Stimulated activated CD4-positive, alpha-beta T cell treated with anti-CD3 and anti-CD28 coated beads, TNF-alpha, amount 100 ng/mL, for 48 hours (primary cell): ENCODE measurements at regions not wholly inside any gene's neighbourhood (a gene's known extent, or its start where the extent isn't known, plus 50 kb on each side); places are given as distances from the start of the nearest gene placed in this dataset.

Experiments
- DNase-seq, 3 donors: peaks; one replicate each; pipeline ENCODE4 v3.0.0-alpha.2; 2020; ENCODE audit warnings: low read depth in 3 of 3

DNA sequence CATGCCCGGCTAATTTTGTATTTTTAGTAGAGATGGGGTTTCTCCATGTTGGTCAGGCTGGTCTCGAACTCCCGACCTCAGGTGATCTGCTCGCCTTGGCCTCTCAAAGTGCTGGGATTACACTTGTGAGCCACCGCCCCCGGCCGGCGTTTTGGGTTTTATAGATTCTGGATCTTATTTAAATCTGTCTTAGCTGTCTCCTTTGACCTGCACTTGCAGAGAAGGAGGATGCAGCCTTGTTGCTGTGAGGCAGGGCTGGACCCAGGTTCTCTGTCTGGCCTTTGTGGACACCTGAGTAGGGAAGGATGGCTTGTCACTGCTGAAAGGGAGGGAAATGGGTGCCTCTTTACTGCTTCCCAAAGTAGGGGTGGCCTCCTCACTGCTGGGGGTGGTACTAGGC, 83.0 kb upstream of the HS6ST1 start:
- DNase-seq = no peak

DNA sequence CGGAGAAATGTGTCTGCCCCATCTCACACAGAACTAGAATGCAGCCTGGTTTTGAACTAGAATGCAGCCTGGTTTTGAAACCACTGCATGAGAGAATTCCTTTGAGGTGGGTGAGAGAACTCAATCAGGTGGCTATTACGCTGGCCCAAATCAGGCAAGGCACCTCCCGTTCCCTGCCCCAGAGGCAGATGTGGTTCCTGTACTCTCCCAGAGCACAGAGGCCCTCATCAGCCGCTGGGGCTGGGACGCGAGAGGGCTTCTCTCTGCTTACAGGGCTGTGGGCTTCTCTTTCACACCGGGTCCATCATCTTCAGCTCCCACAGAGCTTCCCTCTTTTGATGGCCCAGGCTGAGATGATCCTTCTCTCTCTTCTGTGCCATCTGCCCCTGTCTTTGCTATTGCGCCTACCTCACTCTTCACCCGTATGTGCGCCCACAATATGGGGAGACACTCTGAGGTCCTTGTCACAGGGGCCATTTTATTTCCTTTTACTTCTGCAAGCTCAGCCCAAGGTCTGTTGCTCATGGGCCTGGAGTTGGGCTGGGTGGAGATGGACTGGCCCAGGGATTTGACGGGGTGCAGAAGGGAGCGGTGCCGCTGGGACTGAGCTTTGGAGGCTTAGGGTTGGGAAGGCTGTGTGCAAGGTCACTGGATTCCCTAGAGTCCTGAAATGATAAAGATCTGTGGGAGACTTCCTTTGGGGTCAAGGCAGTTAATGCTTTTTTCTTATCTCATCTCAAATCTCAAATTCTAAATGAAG, 84.4 kb upstream of the HS6ST1 start:
- no peak for DNase-seq

DNA sequence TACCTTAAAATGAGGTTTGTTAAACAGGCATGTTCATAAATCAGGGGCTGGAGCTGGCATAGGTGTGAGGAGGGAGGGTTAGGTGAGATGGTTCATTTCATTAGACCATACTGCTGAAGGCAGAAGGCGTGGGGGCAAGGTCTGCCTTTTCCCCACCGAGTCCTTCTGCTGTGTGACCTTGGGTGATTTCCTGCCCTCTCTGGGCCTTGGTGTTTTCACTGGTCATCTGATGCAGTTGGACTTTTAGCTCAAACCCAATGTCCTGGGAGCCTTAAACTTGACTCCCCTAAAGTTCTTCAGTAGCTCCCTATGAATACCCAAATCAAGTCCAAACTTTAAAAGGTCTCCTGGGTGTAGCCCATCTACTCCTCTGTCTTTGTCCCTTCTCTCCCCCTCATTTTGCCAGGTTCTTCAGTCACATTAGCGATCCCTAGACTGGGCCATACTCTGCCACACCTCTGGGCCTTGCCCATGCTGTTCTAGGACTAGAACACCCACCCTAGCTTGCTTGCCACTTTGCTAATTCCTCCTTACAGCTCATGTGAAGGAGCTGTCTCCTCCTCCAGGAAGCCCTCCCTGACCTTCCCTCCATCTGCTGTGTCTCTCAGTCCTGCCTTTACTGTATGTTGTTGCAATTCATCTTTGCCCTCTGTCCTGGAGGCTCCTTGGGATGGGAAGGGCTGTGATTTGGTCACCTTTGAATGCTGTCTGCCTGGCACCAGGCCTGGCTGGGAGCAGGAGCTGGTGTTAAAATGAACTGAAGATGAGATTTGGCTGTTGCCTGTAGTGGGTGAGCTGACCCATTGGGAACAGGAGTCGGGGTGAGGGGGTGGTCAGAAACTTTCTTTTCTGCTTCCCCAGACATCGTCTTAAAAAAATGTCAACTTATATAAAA, 85.4 kb upstream of the HS6ST1 start:
- DNase-seq = no peak

DNA sequence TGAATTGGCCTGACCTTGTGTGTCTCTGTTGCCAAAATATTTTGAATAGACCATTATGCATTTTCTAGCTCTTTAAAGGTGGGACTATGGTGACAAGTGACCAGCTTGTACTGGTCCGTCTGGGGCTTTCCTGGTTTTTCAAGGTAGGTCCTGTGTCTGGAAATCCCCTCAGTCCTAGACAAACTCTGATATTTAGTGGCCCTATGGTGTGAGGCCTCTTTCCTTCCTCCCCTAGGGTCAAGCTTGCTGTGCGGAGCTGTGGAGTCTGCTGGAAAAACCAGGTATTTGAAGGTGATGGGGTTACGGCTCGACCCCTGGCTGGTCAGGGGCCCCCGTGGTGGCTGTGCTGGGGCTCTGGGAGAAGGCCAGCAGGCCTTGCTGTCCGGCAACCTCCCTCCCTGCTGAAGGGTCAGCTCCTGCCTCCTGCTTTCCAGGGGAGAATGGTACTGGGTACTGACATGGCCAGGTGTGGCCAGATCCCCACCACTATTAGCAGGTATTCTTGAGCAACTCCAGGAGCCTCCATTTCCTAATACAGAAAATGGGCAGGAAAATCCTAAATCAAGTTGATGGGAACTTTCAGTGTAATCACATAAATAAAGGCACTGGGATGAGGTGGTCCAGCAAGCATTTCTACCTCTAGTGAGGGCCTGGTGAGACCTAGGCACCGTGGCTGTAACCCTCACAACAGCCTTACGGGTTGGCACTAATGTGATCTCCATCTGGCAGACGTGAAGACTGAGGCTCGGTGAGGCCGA, 86.2 kb upstream of the HS6ST1 start:
- no peak for DNase-seq

DNA sequence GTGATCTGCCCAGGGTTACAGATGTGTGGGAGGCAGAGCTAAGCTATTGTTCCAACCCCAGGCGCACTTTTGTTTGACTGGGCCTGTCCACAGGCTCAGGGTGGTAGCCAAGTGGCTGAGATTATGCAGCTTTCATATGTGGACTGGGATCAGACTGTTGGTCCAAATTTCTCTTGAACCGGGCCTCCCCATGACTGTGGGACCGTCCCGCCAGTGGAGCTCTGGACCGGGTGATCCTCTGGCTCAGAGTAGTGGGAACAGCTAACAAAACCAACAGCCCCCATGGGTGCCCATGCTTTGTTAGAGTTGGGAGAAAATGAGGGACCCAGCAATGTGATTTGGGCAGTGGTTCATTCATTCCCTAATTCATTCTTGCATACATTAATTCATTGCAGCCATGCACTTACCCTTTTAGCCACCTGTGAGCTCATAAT, 86.8 kb upstream of the HS6ST1 start:
- no peak for DNase-seq

DNA sequence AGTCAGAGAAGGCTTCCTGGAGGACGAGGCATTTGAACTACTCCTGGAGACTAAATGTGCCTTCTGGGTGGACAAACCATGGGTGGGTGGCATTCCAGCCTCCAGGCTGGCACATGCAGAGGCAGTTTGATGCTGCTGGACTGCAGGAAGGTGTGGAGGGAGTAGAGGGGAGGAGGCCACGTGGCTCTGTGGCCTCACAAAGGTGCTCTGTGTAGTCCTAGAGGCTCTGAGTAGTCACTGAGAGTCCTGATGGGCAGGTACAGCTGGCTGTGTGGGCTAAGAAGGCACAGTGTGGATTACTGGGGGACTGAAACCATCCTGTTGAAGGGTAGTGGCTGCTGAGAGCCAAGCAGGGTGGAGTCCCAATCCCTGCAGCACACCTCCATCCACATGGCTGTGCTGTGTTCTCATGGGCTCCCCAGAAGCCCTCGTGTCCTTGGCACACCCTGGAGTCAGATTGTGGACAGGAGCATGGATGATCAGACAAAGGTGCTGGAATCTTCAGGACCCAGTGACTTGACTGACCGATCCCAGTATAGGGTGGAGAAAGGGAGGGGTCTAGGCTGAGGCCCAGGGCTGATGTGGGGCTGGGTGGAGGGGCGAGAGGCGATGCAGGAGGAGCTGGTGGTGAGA, 87.4 kb upstream of the HS6ST1 start:
- DNase-seq = no peak

DNA sequence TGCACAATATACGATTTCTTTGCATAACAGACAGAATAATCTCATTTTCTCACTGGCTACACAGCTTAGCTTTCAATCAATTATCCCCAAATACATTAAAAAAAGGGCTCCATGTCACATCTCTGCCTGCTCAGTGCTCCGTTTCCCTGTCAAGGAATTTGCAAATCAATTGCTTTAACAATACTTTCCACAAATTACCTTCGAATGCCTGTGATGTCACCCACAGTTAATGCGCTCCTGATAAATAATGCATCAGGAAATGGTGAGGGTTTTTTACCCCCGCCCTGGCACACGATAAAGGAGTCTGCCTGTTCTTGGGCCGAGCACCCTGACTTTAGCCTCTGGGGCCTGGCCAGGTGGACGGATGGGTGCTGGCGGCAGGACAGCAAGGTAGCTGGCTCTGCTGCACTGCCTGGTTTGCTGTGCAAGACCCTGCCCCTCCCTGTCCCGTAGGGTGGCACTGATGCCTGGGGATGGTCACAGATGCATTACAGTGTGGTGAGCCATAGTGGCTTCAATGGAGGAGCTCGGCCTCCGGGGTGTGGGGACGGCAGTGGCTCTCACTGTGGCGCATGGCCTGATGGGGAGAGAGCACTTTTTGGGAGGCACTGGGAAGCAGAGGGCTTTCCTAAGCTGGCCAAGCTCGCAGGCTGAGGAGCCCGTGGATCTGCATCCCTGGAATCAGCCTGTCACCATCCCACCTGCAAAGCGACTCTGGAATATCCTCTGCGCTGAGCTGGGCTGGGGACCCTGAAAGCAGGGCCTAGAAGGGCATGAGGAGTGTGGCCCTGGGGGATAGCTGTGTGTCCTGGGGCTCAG, 88.3 kb upstream of the HS6ST1 start:
- DNase-seq = no peak

DNA sequence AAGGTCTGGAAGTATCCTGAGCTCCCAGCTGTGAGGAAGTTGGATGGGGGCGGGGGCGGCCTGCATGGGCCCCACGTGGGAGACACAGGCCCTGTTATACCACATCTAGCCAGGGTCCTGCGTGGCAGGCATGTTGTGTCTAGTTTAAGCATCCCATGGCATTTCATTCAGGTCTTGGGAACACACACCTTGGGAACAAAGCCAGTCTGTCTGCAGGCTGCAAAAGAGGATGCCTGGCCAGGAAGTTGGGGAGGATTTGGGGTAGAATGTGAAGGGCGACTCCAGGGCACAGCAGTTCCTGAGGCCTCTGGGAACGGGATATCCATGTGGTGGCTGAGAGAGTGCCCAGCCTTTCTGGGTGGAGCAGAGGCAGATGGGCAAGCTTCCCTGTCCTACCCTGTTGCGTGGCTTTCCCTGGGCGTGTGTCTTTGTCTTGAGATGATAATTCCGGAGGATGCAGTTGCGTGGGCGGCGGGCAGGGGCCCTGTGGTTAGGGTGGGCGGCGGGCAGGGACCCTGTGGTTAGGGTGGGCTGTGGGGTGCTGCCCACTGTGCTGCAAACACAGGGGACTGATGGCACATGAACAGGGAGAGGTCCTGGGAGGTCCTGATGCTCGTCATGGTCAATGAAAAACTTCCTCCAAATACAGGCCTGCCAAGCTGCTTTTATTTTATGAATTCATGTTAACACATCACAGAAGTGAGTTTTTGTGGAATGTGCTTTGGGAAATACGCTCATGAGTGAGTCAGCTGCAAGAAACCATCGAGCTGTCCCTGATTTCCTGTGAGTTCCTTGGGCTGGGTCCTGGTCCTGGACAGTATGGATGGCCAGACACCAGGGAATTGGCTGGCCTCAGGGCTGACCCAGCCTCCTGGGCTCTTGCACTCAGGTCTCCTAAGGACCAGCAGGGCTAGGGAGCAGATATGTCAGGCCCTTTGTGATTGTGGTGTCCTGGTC, 90.0 kb upstream of the HS6ST1 start:
- DNase-seq = no peak

DNA sequence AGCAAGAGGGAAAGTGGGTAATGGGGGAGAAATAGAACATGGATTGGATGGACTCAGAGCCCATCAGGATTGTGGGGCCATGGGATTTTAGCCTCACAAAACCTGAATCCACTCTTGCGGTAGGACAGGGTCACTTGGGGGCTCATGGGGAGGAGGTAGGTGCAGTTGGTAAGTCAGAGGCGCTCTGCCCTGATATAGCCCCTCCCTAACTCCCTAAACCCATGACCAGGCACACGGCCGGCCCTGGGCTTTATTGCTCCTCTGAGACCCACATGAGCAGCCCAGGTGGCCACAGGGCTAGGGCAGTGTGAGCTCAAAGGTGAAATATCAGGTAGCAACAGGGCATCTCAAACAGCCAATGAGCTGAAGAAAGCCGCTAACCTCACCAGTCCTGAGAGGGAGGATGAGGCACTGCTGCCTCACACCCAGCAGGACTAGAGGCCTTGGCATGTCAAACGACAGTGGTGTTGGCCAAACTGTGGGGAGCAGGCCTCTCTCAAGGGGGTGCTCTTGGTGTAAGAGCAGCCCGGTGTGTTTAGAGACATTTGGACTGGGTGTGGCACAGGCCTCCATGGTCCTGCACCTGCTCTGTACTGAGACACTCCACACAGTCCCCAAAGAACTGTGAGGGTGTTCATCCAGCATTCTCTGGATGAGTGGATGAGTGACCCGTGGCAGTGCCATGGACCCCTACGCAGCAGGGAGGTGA, 90.8 kb upstream of the HS6ST1 start:
- no peak for DNase-seq

DNA sequence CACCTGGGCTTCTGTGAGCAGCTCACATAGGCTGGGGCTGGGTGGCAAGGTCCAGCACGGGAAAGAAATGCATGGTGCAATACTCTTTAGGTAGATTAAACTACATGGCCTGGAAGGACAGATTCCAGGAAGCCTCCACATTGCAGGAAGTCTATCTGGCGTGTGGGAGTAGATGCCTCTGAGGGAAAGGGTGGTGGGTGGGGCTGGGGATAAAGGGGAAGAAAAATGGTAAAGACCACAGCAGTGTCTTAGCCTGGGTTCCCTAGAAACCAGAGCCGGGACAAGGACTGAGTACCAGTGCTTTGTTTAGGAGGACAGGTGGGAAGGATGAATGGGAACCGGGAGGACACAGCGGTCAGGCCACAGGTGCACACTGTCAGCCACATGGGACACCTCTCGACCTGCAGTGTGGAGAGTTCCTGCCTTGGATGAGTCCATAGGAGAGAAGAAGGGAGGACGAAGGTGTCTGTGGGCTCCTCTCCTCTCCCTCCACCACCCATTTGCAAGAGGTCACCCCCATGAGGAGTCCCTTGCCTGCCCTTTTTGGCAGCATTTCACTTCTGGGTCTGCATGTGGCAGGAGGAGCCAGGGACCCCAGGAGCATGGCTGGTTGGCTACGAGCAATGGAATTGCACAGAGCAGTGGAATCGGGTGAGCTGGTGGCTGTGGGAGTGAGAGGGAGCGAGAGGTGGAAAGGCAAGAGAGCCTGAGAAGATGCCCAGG, 91.5 kb upstream of the HS6ST1 start:
- no peak for DNase-seq

DNA sequence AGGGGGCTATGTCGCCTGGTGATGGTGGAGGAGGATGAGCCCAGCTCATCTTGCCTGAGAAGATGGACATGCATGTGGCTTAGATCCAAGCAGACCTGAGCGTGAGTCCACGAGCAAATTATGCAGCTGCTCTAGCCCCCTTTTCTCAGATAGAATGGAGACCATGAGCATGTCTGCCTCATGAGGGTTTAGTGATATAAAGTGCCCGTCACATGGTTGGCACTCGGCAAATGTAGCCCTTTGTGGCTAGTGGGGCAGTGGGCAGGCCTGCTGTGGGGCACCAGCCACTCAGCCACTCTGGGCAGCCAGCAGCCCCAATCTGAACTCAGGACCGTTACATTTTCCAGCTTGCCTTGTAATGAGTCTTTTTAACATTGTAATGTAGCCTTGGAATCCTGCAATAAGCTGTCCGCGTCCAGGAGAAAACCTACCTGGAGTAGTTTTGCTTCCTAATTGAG, 92.1 kb upstream of the HS6ST1 start:
- DNase-seq = no peak

DNA sequence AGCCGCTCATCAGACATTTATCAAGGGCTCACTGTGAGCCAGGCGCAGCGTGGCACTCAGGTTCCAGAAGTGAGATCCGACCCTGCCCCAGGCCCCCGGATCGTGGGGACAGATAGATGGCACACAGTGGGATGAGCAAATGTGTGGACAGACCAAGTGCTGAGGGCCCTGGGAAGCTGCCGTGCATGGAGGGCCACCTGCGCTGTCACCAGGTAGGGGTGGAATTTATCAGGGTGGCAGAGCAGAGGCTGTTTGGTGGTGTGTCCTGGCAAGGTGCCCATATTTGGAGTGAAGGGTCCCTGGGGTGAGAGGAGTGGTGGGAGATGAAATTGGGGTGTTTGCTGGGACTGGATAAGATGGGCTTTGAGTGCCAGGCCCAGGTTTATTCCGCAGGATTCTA, 92.8 kb upstream of the HS6ST1 start:
- DNase-seq = no peak

DNA sequence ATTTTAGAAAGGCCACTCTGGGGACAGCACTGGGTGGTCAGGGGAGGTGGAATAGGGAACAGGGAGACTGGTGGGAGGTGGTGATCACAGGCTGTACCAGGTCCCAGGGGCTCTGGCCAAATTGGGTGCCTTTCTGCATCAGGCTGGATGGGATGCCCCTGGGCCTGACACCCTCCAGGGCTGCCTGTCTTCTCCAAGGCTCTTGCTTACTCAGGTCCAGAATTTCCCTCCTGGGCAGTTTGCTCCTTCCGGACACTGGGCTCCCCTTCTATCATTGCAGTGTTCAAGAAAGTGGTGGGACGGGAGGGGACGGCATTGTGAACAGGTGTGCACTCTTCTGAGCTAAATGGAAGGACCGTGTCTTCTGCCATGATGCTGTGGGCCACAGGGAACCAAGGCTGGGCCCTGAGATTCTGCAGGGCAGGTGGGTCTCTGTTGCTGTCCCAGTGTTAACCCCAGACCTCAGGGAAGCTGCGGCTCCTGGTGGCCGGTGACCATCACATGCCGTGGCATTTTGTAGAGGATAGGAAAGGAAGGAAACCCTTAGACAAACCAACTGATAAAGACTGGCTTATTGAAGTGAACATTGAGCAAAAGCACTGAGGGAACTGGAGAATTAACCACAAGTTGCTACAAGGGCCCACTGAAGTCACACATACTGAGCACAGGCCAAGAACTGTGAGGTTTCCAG, 93.7 kb upstream of the HS6ST1 start:
- no peak for DNase-seq

DNA sequence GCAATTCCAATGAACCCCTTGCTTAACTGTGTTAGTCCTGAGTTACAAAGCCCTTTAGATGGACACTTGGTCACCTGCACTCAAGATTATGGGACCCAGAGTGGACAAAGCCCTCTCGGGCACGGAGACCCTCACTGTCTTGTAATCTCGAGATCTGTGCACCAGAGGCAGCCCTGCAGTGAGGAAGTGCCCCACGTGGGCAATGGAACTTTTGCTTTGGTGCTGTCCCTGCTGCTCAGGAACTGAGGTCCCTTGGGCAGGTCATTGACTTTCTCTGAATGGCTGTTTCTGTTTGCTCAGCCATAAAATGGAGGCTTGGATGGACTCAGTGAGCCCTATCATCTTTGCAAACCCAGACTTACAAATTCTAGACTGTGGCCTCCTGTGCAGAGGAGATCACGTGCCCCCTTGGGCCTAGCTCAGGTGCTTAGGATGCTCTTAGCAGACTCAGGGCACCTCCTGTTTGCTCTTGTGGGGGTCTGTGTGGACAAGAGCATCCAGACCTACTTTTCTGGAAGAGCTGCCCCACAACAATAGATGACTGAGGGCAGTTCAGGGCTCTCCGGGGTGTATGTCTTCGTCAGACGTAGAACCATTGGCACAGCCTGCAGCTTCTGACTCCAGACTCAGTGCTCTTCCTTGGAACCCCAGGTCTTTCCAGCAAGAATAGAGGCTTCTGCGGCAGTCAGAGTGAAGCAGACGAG, 94.5 kb upstream of the HS6ST1 start:
- DNase-seq = no peak

DNA sequence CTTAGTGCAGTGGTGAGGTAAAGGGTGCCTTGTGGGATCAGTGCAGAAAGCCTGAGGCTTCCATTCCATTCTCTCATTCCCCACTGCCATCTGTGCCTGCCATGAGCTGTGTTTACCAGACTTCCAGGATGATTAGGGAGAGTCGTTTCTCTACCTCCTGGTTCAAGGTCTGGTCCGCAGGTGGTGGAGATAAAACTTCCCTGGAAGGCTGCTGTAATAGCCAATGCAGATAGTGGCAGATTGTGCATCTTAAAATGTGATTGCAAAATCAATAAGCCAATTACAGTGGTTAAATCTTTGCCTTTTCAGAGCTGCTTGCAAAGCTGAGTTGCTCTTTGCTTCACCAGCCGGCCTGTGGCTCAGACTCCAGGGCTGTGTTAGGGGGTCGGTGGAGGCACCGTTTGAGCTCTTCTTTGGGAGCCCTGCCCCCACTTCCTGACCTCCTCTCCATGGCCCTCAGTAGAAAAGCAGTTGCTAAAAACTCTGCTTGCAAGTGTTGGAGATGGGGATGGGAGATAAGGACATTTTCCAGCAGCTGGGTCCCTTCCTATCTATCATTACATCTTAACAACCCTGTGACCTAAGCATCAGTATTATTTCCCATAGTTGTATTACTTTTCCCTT, 95.2 kb upstream of the HS6ST1 start:
- no peak for DNase-seq

DNA sequence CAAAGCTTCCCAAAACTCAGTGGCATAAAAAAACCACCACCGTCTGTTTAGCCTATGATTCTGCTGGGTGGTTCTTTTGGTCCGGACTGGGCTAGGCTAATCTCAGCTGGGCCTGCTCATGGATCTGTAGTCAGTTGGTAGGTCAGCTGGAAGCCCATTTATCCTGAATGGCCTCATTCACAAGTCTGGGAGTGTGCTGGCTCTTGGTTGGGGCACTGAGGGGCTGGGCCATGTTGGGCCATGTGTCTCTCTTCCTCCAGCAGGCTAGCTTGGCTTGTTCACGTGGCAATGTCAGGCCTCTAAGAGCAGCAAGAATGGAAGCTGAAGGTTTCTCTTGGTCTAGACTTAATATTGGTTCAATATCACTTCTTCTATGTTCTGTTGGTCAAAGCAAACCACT, 95.7 kb upstream of the HS6ST1 start:
- DNase-seq = no peak
